ENCODE measurements at regions not wholly inside any gene's neighbourhood (a gene's known extent, or its start where the extent isn't known, plus 50 kb on each side); places are given as distances from the start of the nearest gene placed in this dataset.
"Not testable (repeated sequence)": the region's sequence is repeated elsewhere in the genome, so short reads cannot be mapped to it uniquely, and the experiment has no call there.

GRCh38 chr4:79147251-79147650, 178.6 kb downstream of the NAA11 start:
- no peak for DNase-seq (ENCODE audit: low spot score)
- no peak overlapping the region for H3K4me3 Mint-ChIP-seq
- no peak for ATAC-seq
- H3K9me3 Mint-ChIP-seq: peaks cover 9% of the 10 kb centered on the region
- H3K36me3 Mint-ChIP-seq: no peaks in the 10 kb centered on the region
- H3K27ac Mint-ChIP-seq: no peak overlapping the region
- H3K27me3 Mint-ChIP-seq: no peaks in the 10 kb centered on the region
- H3K4me1 Mint-ChIP-seq (ENCODE audit: low read depth in 2 of 2): no peaks in the 10 kb centered on the region

- H3K27ac Mint-ChIP-seq: no peak overlapping the region
- peaks cover 13% of the 10 kb centered on the region for H3K9me3 Mint-ChIP-seq
- H3K4me1 Mint-ChIP-seq (ENCODE audit: low read depth in 2 of 2): no peaks in the 10 kb centered on the region
- no peak for DNase-seq (ENCODE audit: low spot score)
- no peaks in the 10 kb centered on the region for H3K36me3 Mint-ChIP-seq
- no peak overlapping the region for H3K4me3 Mint-ChIP-seq
- no peak for ATAC-seq
- no peaks in the 10 kb centered on the region for H3K27me3 Mint-ChIP-seq
Measured at GRCh38 chr4:79141530-79141929, 184.3 kb downstream of the NAA11 start.

GRCh38 chr4:79134767-79135166, 191.1 kb downstream of the NAA11 start:
- Mint-ChIP-seq H3K4me1 (ENCODE audit: low read depth in 2 of 2) (no peaks in the 10 kb centered on the region), H3K9me3 (peaks cover 3% of the 10 kb centered on the region), H3K27me3 (no peaks in the 10 kb centered on the region), H3K27ac (no peak overlapping the region), H3K36me3 (no peaks in the 10 kb centered on the region), H3K4me3 (no peak overlapping the region)
- no peak for ATAC-seq
- DNase-seq (ENCODE audit: low spot score): no peak

GRCh38 chr4:79132826-79133225, 193.0 kb downstream of the NAA11 start:
- H3K4me1 Mint-ChIP-seq (ENCODE audit: low read depth in 2 of 2): no peaks in the 10 kb centered on the region
- no peak overlapping the region for H3K27ac Mint-ChIP-seq
- H3K27me3 Mint-ChIP-seq: no peaks in the 10 kb centered on the region
- peaks cover 11% of the 10 kb centered on the region for H3K9me3 Mint-ChIP-seq
- peaks cover 8% of the 10 kb centered on the region for H3K36me3 Mint-ChIP-seq
- H3K4me3 Mint-ChIP-seq: no peak overlapping the region
- ATAC-seq: no peak
- DNase-seq (ENCODE audit: low spot score): no peak

- no peak for DNase-seq (ENCODE audit: low spot score)
- ATAC-seq: no peak
- Mint-ChIP-seq H3K4me1 (ENCODE audit: low read depth in 2 of 2) (no peaks in the 10 kb centered on the region), H3K27me3 (no peaks in the 10 kb centered on the region), H3K36me3 (peaks cover 36% of the 10 kb centered on the region), H3K27ac (no peak overlapping the region), H3K9me3 (peaks cover 39% of the 10 kb centered on the region), H3K4me3 (no peak overlapping the region)
Measured at GRCh38 chr4:79121875-79122358, 182.7 kb upstream of the PAQR3 start.

- H3K4me1 Mint-ChIP-seq (ENCODE audit: low read depth in 2 of 2): no peaks in the 10 kb centered on the region
- peaks cover 34% of the 10 kb centered on the region for H3K9me3 Mint-ChIP-seq
- no peak overlapping the region for H3K4me3 Mint-ChIP-seq
- DNase-seq (ENCODE audit: low spot score): no peak
- no peak for ATAC-seq
- peaks cover 29% of the 10 kb centered on the region for H3K36me3 Mint-ChIP-seq
- H3K27me3 Mint-ChIP-seq: no peaks in the 10 kb centered on the region
- no peak overlapping the region for H3K27ac Mint-ChIP-seq
Measured at GRCh38 chr4:79121223-79121622, 182.0 kb upstream of the PAQR3 start.

GRCh38 chr4:79117051-79117450, 177.8 kb upstream of the PAQR3 start:
- DNase-seq (ENCODE audit: low spot score); H3K27ac Mint-ChIP-seq; H3K4me3 Mint-ChIP-seq; ATAC-seq; H3K27me3 Mint-ChIP-seq; H3K4me1 Mint-ChIP-seq (ENCODE audit: low read depth in 2 of 2): not testable (repeated sequence)
- peaks cover 28% of the 10 kb centered on the region for H3K36me3 Mint-ChIP-seq
- peaks cover 34% of the 10 kb centered on the region for H3K9me3 Mint-ChIP-seq

GRCh38 chr4:79107014-79107413, 167.8 kb upstream of the PAQR3 start:
- DNase-seq (ENCODE audit: low spot score) (no peak), ATAC-seq (peak in 1 of 2 donors; percentile 13)

GRCh38 chr4:79088946-79089691, 149.9 kb upstream of the PAQR3 start:
- DNase-seq (ENCODE audit: low spot score) (no peak), ATAC-seq (no peak)
- Mint-ChIP-seq H3K4me3 (no peak overlapping the region), H3K4me1 (ENCODE audit: low read depth in 2 of 2) (no peaks in the 10 kb centered on the region), H3K36me3 (no peaks in the 10 kb centered on the region), H3K27me3 (no peaks in the 10 kb centered on the region), H3K9me3 (peaks cover 4% of the 10 kb centered on the region), H3K27ac (no peak overlapping the region)

More at GRCh38 chr4:79107014-79107413, 167.8 kb upstream of the PAQR3 start:
- H3K4me3 Mint-ChIP-seq: no peak overlapping the region
- peaks cover 25% of the 10 kb centered on the region for H3K9me3 Mint-ChIP-seq
- H3K4me1 Mint-ChIP-seq (ENCODE audit: low read depth in 2 of 2): no peaks in the 10 kb centered on the region
- H3K27ac Mint-ChIP-seq: no peak overlapping the region
- H3K27me3 Mint-ChIP-seq: no peaks in the 10 kb centered on the region
- no peaks in the 10 kb centered on the region for H3K36me3 Mint-ChIP-seq

- DNase-seq (ENCODE audit: low spot score) (no peak), ATAC-seq (no peak)
- Mint-ChIP-seq H3K9me3 (peaks cover 4% of the 10 kb centered on the region), H3K36me3 (peaks cover 1% of the 10 kb centered on the region), H3K27me3 (no peaks in the 10 kb centered on the region), H3K27ac (no peak overlapping the region), H3K4me1 (ENCODE audit: low read depth in 2 of 2) (no peaks in the 10 kb centered on the region), H3K4me3 (no peak overlapping the region)
Measured at GRCh38 chr4:79087071-79087470, 147.8 kb upstream of the PAQR3 start.

- DNase-seq (ENCODE audit: low spot score): no peak
- no peaks in the 10 kb centered on the region for H3K4me1 Mint-ChIP-seq (ENCODE audit: low read depth in 2 of 2)
- no peaks in the 10 kb centered on the region for H3K27me3 Mint-ChIP-seq
- H3K9me3 Mint-ChIP-seq: peaks cover 10% of the 10 kb centered on the region
- no peak overlapping the region for H3K4me3 Mint-ChIP-seq
- peaks cover 6% of the 10 kb centered on the region for H3K36me3 Mint-ChIP-seq
- ATAC-seq: no peak
- H3K27ac Mint-ChIP-seq: no peak overlapping the region
Measured at GRCh38 chr4:79083406-79084010, 144.3 kb upstream of the PAQR3 start.

GRCh38 chr4:79082997-79083396, 143.8 kb upstream of the PAQR3 start:
- H3K9me3 Mint-ChIP-seq: peaks cover 10% of the 10 kb centered on the region
- DNase-seq (ENCODE audit: low spot score) (no peak), ATAC-seq (no peak)
- H3K36me3 Mint-ChIP-seq: peaks cover 6% of the 10 kb centered on the region
- H3K4me1 Mint-ChIP-seq (ENCODE audit: low read depth in 2 of 2): no peaks in the 10 kb centered on the region
- no peak overlapping the region for H3K4me3 Mint-ChIP-seq
- H3K27ac Mint-ChIP-seq: no peak overlapping the region
- H3K27me3 Mint-ChIP-seq: no peaks in the 10 kb centered on the region

- DNase-seq (ENCODE audit: low spot score) (no peak), ATAC-seq (no peak)
- Mint-ChIP-seq H3K27me3 (no peaks in the 10 kb centered on the region), H3K4me1 (ENCODE audit: low read depth in 2 of 2) (no peaks in the 10 kb centered on the region), H3K9me3 (peaks cover 10% of the 10 kb centered on the region), H3K36me3 (peaks cover 6% of the 10 kb centered on the region), H3K4me3 (no peak overlapping the region), H3K27ac (no peak overlapping the region)
Measured at GRCh38 chr4:79081973-79082372, 142.7 kb upstream of the PAQR3 start.

GRCh38 chr4:79078339-79078738, 139.1 kb upstream of the PAQR3 start:
- no peak overlapping the region for H3K4me3 Mint-ChIP-seq
- H3K9me3 Mint-ChIP-seq: peaks cover 22% of the 10 kb centered on the region
- ATAC-seq: no peak
- no peaks in the 10 kb centered on the region for H3K4me1 Mint-ChIP-seq (ENCODE audit: low read depth in 2 of 2)
- no peaks in the 10 kb centered on the region for H3K27me3 Mint-ChIP-seq
- H3K36me3 Mint-ChIP-seq: peaks cover 6% of the 10 kb centered on the region
- DNase-seq (ENCODE audit: low spot score): no peak
- no peak overlapping the region for H3K27ac Mint-ChIP-seq
